WTC11 (cell line): ENCODE measurements at regions not wholly inside any gene's neighbourhood (a gene's known extent, or its start where the extent isn't known, plus 50 kb on each side); places are given as distances from the start of the nearest gene placed in this dataset.

Experiments
- ESRRA ChIP-seq: sonication (generic); formaldehyde crosslinking; IDR thresholded peaks from 2 replicates; pipeline ENCODE4 v1.8.1; 2022; ENCODE audit warnings: mild to moderate bottlenecking, missing genetic modification reagents, borderline replicate concordance
- FOXK1 ChIP-seq: sonication (generic); formaldehyde crosslinking; IDR thresholded peaks from 2 replicates; pipeline ENCODE4 v1.8.0; 2022; ENCODE audit warnings: mild to moderate bottlenecking, moderate library complexity, missing genetic modification reagents
- GTF2I ChIP-seq: fragments of 250-450 bp; sonication (Bioruptor Pico); conservative IDR thresholded peaks from 2 replicates; pipeline ENCODE4 v1.4.0; 2021; ENCODE audit warnings: mild to moderate bottlenecking
- IRF2 ChIP-seq: sonication (generic); formaldehyde crosslinking; IDR thresholded peaks from 2 replicates; pipeline ENCODE4 v1.8.0; 2022; ENCODE audit warnings: low read depth, missing genetic modification reagents, borderline replicate concordance
- JAZF1 ChIP-seq: fragments of 250-450 bp; sonication (Bioruptor Pico); IDR thresholded peaks from 2 replicates; pipeline ENCODE4 v1.9.0; 2021; ENCODE audit warnings: moderate library complexity, mild to moderate bottlenecking, inconsistent platforms
- JUN ChIP-seq: sonication (generic); formaldehyde crosslinking; IDR thresholded peaks from 2 replicates; pipeline ENCODE4 v1.8.0; 2023; ENCODE audit warnings: mild to moderate bottlenecking, missing genetic modification reagents
- TCF7 ChIP-seq: sonication (generic); formaldehyde crosslinking; IDR thresholded peaks from 2 replicates; pipeline ENCODE4 v1.8.0; 2022; ENCODE audit warnings: mild to moderate bottlenecking, low read depth, missing genetic modification reagents, moderate library complexity
- TP53 ChIP-seq: sonication (generic); formaldehyde crosslinking; IDR thresholded peaks from 2 replicates; pipeline ENCODE4 v1.8.1; 2023; ENCODE audit warnings: mild to moderate bottlenecking, missing genetic modification reagents
- ZBTB21 ChIP-seq: sonication (generic); formaldehyde crosslinking; IDR thresholded peaks from 2 replicates; pipeline ENCODE4 v1.8.1; 2023; ENCODE audit warnings: mild to moderate bottlenecking, missing genetic modification reagents, borderline replicate concordance
- TF ChIP-seq, protein P1 (sequence below): fragments of 200-600 bp; IDR thresholded peaks from 2 replicates; pipeline ENCODE4 v1.8.0; 2022; ENCODE audit warnings: antibody characterized with exemption
- TF ChIP-seq, protein P2 (sequence below): sonication (generic); formaldehyde crosslinking; conservative IDR thresholded peaks from 2 replicates; pipeline ENCODE4 v1.8.1; 2022; ENCODE audit warnings: mild to moderate bottlenecking, missing genetic modification reagents
- TF ChIP-seq, protein P3 (sequence below): sonication (generic); formaldehyde crosslinking; IDR thresholded peaks from 2 replicates; pipeline ENCODE4 v1.8.1; 2023; ENCODE audit warnings: mild to moderate bottlenecking, missing genetic modification reagents, moderate library complexity

DNA sequence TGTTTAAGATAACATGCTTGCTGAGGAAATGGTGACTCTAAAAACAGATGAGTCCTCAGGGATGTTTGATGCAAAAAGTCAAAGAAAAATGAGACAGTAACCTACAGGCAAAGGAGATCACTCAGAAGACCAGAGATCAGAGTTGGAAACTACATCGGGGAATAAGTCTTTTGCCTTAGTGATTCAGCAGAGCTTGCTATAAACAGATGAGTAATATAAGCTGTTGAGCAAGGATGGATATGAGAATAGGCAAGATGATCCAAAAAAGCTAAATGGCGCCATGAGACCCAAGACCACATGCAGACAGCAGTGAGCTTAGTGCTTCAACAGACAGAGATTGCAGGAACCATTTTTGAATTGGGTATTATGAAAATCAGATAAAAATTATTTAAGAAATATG lies 168.6 kb downstream of the POSTN start:
- TF ChIP-seq ZBTB21 (CRISPR knock-in tag) (no peak), TCF7 (CRISPR knock-in tag) (no peak), IRF2 (CRISPR knock-in tag) (no peak), JUN (CRISPR knock-in tag) (no peak), GTF2I (CRISPR knock-in tag) (no peak), TP53 (CRISPR knock-in tag) (no peak), FOXK1 (CRISPR knock-in tag) (no peak), JAZF1 (CRISPR knock-in tag) (no peak), ESRRA (CRISPR knock-in tag) (no peak)
- TF ChIP-seq, protein P1, sequence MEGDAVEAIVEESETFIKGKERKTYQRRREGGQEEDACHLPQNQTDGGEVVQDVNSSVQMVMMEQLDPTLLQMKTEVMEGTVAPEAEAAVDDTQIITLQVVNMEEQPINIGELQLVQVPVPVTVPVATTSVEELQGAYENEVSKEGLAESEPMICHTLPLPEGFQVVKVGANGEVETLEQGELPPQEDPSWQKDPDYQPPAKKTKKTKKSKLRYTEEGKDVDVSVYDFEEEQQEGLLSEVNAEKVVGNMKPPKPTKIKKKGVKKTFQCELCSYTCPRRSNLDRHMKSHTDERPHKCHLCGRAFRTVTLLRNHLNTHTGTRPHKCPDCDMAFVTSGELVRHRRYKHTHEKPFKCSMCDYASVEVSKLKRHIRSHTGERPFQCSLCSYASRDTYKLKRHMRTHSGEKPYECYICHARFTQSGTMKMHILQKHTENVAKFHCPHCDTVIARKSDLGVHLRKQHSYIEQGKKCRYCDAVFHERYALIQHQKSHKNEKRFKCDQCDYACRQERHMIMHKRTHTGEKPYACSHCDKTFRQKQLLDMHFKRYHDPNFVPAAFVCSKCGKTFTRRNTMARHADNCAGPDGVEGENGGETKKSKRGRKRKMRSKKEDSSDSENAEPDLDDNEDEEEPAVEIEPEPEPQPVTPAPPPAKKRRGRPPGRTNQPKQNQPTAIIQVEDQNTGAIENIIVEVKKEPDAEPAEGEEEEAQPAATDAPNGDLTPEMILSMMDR = no peak
- TF ChIP-seq, protein P2, sequence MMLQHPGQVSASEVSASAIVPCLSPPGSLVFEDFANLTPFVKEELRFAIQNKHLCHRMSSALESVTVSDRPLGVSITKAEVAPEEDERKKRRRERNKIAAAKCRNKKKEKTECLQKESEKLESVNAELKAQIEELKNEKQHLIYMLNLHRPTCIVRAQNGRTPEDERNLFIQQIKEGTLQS (CRISPR knock-in tag) = no peak
- TF ChIP-seq, protein P3, sequence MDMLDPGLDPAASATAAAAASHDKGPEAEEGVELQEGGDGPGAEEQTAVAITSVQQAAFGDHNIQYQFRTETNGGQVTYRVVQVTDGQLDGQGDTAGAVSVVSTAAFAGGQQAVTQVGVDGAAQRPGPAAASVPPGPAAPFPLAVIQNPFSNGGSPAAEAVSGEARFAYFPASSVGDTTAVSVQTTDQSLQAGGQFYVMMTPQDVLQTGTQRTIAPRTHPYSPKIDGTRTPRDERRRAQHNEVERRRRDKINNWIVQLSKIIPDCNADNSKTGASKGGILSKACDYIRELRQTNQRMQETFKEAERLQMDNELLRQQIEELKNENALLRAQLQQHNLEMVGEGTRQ (CRISPR knock-in tag) = no peak
